ENCODE measurements at regions not wholly inside any gene's neighbourhood (a gene's known extent, or its start where the extent isn't known, plus 50 kb on each side); places are given as distances from the start of the nearest gene placed in this dataset.

DNA sequence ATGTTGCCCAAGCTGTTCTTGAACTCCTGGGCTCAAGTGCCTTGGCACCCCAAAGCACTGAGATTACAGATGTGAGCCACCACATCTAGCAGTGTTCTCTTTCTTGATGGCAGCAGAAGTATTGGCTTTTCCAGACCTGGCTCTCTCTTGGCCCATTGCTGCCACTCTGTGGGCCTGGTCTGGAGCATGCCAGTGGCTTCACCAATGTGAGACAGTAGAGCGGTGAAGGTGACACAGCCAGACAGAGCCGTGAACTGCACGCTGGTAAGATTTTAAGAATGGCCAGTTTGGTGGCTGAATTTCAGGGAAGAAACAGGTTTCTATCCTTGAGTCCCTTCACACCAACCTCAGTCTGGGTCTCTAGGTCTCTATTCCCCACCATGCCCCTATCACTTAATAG is 552.7 kb upstream of the NRP1 start:
- TF ChIP-seq, protein P1, sequence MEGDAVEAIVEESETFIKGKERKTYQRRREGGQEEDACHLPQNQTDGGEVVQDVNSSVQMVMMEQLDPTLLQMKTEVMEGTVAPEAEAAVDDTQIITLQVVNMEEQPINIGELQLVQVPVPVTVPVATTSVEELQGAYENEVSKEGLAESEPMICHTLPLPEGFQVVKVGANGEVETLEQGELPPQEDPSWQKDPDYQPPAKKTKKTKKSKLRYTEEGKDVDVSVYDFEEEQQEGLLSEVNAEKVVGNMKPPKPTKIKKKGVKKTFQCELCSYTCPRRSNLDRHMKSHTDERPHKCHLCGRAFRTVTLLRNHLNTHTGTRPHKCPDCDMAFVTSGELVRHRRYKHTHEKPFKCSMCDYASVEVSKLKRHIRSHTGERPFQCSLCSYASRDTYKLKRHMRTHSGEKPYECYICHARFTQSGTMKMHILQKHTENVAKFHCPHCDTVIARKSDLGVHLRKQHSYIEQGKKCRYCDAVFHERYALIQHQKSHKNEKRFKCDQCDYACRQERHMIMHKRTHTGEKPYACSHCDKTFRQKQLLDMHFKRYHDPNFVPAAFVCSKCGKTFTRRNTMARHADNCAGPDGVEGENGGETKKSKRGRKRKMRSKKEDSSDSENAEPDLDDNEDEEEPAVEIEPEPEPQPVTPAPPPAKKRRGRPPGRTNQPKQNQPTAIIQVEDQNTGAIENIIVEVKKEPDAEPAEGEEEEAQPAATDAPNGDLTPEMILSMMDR (IDR thresholded peaks at IDR 0.05), result no peak
- TF ChIP-seq ZFX (IDR thresholded peaks at IDR 0.05; ENCODE audit: borderline replicate concordance), result no peak
